GM06990 (cell line): ENCODE measurements at regions not wholly inside any gene's neighbourhood (a gene's known extent, or its start where the extent isn't known, plus 50 kb on each side); places are given as distances from the start of the nearest gene placed in this dataset.

Experiments
- DNase-seq: peaks from one replicate; pipeline ENCODE4 v3.0.0-alpha.2; 2011; ENCODE audit not compliant: insufficient read length; ENCODE audit errors: extremely low read depth
- H3K27me3 ChIP-seq: replicated peaks from 2 replicates; pipeline ENCODE4 v1.6.0; 2011; ENCODE audit warnings: low read length; ENCODE audit not compliant: control insufficient read depth, insufficient read depth
- H3K36me3 ChIP-seq: 2 replicates; pipeline ENCODE4 v1.5.1; 2011; ENCODE audit warnings: low read length; ENCODE audit not compliant: control insufficient read depth, insufficient read depth
- H3K4me3 ChIP-seq: replicated peaks from 2 replicates; pipeline ENCODE4 v1.5.1; 2011; ENCODE audit warnings: low read depth, mild to moderate bottlenecking, control low read depth, low read length
- TF ChIP-seq, protein P1 (sequence below): IDR thresholded peaks from 2 replicates; pipeline ENCODE4 v1.5.1; 2011; ENCODE audit warnings: low read length, control low read depth, mild to moderate bottlenecking, inconsistent platforms; ENCODE audit not compliant: insufficient read depth, poor library complexity, severe bottlenecking

DNA sequence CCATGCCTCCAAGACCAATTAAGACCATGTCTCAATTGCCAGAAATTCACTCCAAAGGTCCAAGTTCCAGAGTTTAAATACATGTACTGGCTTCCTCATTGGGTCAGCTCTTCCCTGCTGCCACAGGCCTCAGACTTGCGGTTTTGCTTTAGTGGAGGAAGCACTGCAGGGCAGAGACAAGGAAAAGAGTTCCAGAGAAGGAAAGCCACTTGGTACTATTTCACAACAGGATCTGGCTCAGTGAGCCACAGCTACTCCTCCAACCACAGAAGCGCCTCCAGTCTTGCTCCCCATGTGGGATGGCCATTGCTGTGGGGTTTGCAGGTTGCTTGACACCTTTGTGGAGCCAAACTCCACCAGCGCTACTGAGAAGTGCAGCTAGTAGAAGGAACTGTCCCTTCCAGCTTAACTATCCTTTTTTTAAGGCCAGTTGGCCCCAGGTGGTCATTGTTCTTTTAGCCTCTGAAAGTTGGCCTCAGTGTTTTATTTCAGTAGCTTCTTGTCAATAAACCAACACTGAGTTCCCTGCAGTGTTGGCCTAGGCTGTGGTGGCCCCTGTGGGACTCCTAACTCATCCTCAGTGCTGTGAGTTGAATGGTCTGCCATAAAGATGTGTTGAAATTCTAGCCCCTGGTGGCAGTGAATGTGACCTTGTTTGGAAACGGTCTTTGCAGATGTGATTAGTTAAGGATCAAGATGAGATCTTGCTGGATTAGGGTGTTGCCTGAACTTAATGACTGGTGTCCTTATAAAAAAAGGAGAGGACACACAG, 93.7 kb upstream of the DAP start:
- TF ChIP-seq, protein P1, sequence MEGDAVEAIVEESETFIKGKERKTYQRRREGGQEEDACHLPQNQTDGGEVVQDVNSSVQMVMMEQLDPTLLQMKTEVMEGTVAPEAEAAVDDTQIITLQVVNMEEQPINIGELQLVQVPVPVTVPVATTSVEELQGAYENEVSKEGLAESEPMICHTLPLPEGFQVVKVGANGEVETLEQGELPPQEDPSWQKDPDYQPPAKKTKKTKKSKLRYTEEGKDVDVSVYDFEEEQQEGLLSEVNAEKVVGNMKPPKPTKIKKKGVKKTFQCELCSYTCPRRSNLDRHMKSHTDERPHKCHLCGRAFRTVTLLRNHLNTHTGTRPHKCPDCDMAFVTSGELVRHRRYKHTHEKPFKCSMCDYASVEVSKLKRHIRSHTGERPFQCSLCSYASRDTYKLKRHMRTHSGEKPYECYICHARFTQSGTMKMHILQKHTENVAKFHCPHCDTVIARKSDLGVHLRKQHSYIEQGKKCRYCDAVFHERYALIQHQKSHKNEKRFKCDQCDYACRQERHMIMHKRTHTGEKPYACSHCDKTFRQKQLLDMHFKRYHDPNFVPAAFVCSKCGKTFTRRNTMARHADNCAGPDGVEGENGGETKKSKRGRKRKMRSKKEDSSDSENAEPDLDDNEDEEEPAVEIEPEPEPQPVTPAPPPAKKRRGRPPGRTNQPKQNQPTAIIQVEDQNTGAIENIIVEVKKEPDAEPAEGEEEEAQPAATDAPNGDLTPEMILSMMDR: no peak
- Histone ChIP-seq H3K36me3 (no peaks in the 10 kb centered on the region), H3K4me3 (no peak overlapping the region), H3K27me3 (peaks cover 1% of the 10 kb centered on the region)
- no peak for DNase-seq

DNA sequence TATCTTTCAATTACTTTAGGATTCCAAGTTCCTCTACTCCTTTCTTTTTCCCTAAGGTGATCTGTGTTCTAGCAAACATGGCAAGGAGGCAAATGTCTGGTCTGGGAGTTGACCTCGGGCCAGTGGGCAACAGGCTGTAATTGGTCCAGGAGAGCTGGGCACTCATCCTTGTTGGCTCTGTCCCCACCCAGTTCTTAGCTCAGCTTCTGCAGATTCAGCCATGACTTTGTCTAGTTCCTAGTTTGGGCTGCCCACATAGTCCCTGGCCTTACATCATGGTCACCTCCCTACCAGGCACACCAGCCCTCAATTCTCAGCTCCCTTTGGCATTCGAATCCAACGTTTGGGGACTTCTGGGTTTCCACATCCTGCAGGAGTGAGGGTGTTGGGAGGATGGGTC, 92.1 kb upstream of the DAP start:
- no peak overlapping the region for H3K4me3 ChIP-seq
- no peak for DNase-seq
- H3K27me3 ChIP-seq: no peaks in the 10 kb centered on the region; the same call in none of the 2 replicates
- TF ChIP-seq, protein P1: no peak
- H3K36me3 ChIP-seq: no peaks in the 10 kb centered on the region

DNA sequence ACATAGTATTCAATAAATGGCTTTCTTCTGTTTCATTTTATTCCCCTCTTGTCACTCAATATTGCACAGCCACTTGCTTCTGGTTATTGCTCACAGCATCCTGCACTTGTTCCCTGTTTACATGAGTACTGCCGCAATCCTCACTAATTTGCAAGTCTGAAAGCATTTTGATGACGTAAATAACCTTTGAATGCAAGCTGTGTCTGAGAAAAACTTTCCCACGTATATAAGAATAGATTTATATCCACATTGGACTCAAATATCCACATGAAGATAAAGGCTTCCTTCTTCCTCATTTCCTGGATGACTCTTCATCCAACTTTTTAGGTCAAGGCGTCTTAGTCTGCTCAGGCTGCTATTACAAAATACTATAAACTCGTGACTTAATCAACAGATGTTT, 88.2 kb upstream of the DAP start:
- H3K27me3 ChIP-seq: no peaks in the 10 kb centered on the region; the same call in 1 of the 2 replicates
- no peak for DNase-seq
- H3K36me3 ChIP-seq: no peaks in the 10 kb centered on the region
- no peak overlapping the region for H3K4me3 ChIP-seq
- TF ChIP-seq, protein P1: no peak

DNA sequence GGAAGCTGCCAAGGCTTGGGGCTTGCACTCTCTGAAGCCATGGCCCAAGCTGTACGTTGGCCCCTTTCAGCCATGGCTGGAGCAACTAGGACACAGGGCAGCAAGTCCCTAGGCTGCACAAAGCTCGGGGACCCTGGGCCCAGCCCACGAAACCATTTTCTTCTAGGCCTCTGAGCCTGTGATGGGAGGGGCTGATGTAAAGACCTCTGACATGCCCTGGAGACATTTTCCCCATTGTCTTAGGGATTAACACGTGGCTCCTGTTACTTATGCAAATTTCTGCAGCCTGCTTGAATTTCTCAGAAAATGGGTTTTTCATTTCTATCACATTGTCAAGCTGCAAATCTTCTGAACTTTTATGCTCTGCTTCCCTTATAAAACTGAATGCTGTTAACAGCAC, 83.0 kb upstream of the DAP start:
- no peak for DNase-seq
- H3K27me3 ChIP-seq: no peaks in the 10 kb centered on the region; the same call in 1 of the 2 replicates
- TF ChIP-seq, protein P1: no peak
- no peaks in the 10 kb centered on the region for H3K36me3 ChIP-seq
- no peak overlapping the region for H3K4me3 ChIP-seq

DNA sequence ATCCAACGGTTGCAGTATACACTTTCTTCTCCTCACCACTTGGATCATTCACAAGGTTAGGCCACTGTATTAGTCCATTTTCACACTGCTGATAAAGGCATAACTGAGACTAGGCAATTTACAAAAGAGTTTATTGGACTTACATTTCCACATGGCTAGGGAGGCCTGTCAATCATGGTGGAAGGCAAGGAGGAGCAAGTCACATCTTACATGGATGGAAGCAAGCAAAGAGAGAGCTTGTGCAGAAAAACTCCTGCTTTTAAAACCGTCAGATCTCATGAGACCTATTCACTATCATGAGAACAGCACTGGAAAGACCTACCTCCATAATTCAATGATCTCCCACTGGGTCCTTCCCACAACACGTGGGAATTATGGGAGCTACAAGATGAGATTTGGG, 81.8 kb upstream of the DAP start:
- no peaks in the 10 kb centered on the region for H3K36me3 ChIP-seq
- no peak overlapping the region for H3K4me3 ChIP-seq
- TF ChIP-seq, protein P1: no peak
- no peak for DNase-seq
- H3K27me3 ChIP-seq: no peaks in the 10 kb centered on the region; the same call in 1 of the 2 replicates
